IMR-90 (cell line): ENCODE measurements at regions not wholly inside any gene's neighbourhood (a gene's known extent, or its start where the extent isn't known, plus 50 kb on each side); places are given as distances from the start of the nearest gene placed in this dataset.

Experiments used
- ATAC-seq: fragments of 200-7000 bp; cut with Tn5 transposase; 2 replicates; pipeline ENCODE4 v1.9.1; 2020; ENCODE audit warnings: low read depth, mild to moderate bottlenecking, moderate library complexity
- BruUV-seq: library from RNA; stranded (reverse); fragments of 400-500 nt; replicated peaks from 2 replicates; lab custom pipeline; 2021; lab: Mats Ljungman, UMichigan
- CTCF ChIA-PET: fragments of 300-600 bp; formaldehyde crosslinking; extraction: SDS; loops from one replicate; lab custom pipeline; 2021; ENCODE audit warnings: antibody characterized with exemption; lab: Yijun Ruan, JAX
- POLR2A ChIA-PET: fragments of 300-600 bp; sonication (Branson Sonifier 250); formaldehyde crosslinking; loops from one replicate; lab custom pipeline; 2022; ENCODE audit warnings: antibody characterized with exemption; ENCODE audit not compliant: unreplicated experiment; lab: Charles Lee
- DNase-seq: peaks from one replicate; pipeline ENCODE4 v3.0.0; 2013
- H2AFZ ChIP-seq: replicated peaks from 2 replicates; pipeline ENCODE3; 2013; ENCODE audit warnings: low read length, mild to moderate bottlenecking; ENCODE audit not compliant: poor library complexity
- H2AK5ac ChIP-seq: 2 replicates; pipeline ENCODE4 v1.6.1; 2013; ENCODE audit warnings: low read depth, low read length, inconsistent platforms
- H2AK9ac ChIP-seq: replicated peaks from 2 replicates; pipeline ENCODE3; 2013; ENCODE audit warnings: mild to moderate bottlenecking, low read depth, low read length, moderate library complexity; ENCODE audit not compliant: poor library complexity
- H2BK120ac ChIP-seq: 2 replicates; pipeline ENCODE4 v1.6.1; 2013; ENCODE audit warnings: low read depth, low read length, inconsistent platforms
- H2BK15ac ChIP-seq: 3 replicates; pipeline ENCODE4 v1.6.1; 2013; ENCODE audit warnings: low read depth, low read length, inconsistent platforms
- H2BK20ac ChIP-seq: 2 replicates; pipeline ENCODE4 v1.6.1; 2013; ENCODE audit warnings: low read depth, mild to moderate bottlenecking, inconsistent platforms, low read length, moderate library complexity
- H2BK5ac ChIP-seq: 2 replicates; pipeline ENCODE4 v1.6.1; 2013; ENCODE audit warnings: mild to moderate bottlenecking, low read depth, low read length, inconsistent platforms; ENCODE audit not compliant: poor library complexity, severe bottlenecking
- H3K14ac ChIP-seq: replicated peaks from 2 replicates; pipeline ENCODE4 v1.6.1; 2013; ENCODE audit warnings: low read depth, low read length, inconsistent platforms
- H3K18ac ChIP-seq: 2 replicates; pipeline ENCODE4 v1.6.1; 2013; ENCODE audit warnings: low read depth, low read length, control low read depth
- H3K23ac ChIP-seq: 2 replicates; pipeline ENCODE4 v1.6.1; 2013; ENCODE audit warnings: low read depth, low read length, inconsistent platforms
- H3K27ac ChIP-seq: 2 replicates; pipeline ENCODE4 v1.5.1; 2013; ENCODE audit warnings: mild to moderate bottlenecking, control low read depth, low read length; ENCODE audit not compliant: insufficient read depth
- H3K27me3 ChIP-seq: 2 replicates; pipeline ENCODE4 v1.6.1; 2013; ENCODE audit warnings: low read length; ENCODE audit not compliant: control insufficient read depth, insufficient read depth
- H3K36me3 ChIP-seq: 2 replicates; pipeline ENCODE4 v1.6.1; 2013; ENCODE audit warnings: low read length, mixed read lengths; ENCODE audit not compliant: control insufficient read depth, insufficient read depth
- H3K4ac ChIP-seq: 2 replicates; pipeline ENCODE4 v1.6.1; 2013; ENCODE audit warnings: low read depth, low read length, inconsistent platforms
- H3K4me1 ChIP-seq: 2 replicates; pipeline ENCODE4 v1.6.1; 2013; ENCODE audit warnings: low read length, mixed read lengths; ENCODE audit not compliant: control insufficient read depth, insufficient read depth
- H3K4me2 ChIP-seq: 2 replicates; pipeline ENCODE4 v1.6.1; 2013; ENCODE audit warnings: low read depth, mild to moderate bottlenecking, control low read depth, low read length, moderate library complexity
- H3K4me3 ChIP-seq: 2 replicates; pipeline ENCODE4 v1.5.1; 2013; ENCODE audit warnings: low read depth, mild to moderate bottlenecking, control low read depth, low read length, moderate library complexity; ENCODE audit not compliant: insufficient read depth
- H3K56ac ChIP-seq: 2 replicates; pipeline ENCODE4 v1.6.1; 2013; ENCODE audit warnings: low read length, inconsistent platforms; ENCODE audit not compliant: insufficient read depth; ENCODE audit errors: extremely low read depth
- H3K79me1 ChIP-seq, 2 experiments: 2 replicates each; pipeline ENCODE4 v1.6.1; 2013; ENCODE audit warnings: low read length in 2 of 2, inconsistent platforms in 1 of 2, low read depth in 1 of 2
- H3K9ac ChIP-seq: 2 replicates; pipeline ENCODE4 v1.6.1; 2013; ENCODE audit warnings: low read depth, low read length, control low read depth
- H3K9me1 ChIP-seq: 2 replicates; pipeline ENCODE4 v1.6.1; 2013; ENCODE audit warnings: low read length, inconsistent platforms; ENCODE audit not compliant: insufficient read depth
- H3K9me3 ChIP-seq: 2 replicates; pipeline ENCODE4 v1.6.1; 2013; ENCODE audit warnings: low read length; ENCODE audit not compliant: control insufficient read depth, insufficient read depth
- H4K20me1 ChIP-seq: 2 replicates; pipeline ENCODE4 v1.6.1; 2013; ENCODE audit warnings: low read length, inconsistent platforms; ENCODE audit not compliant: insufficient read depth
- H4K5ac ChIP-seq: 2 replicates; pipeline ENCODE4 v1.6.1; 2013; ENCODE audit warnings: mild to moderate bottlenecking, low read depth, low read length, control low read depth
- H4K8ac ChIP-seq, 2 experiments: 2 replicates each; pipeline ENCODE4 v1.6.1; 2013; ENCODE audit warnings: low read depth in 2 of 2, low read length in 2 of 2, control low read depth in 1 of 2, inconsistent platforms in 1 of 2
- H4K91ac ChIP-seq: 2 replicates; pipeline ENCODE4 v1.6.1; 2013; ENCODE audit warnings: low read depth, low read length, inconsistent platforms; ENCODE audit not compliant: insufficient read depth
- BHLHE40 ChIP-seq: fragments of 150-350 bp; IDR thresholded peaks from 2 replicates; pipeline ENCODE4 v1.6.1; 2016; ENCODE audit warnings: mild to moderate bottlenecking, low read depth, low read length
- CEBPB ChIP-seq: IDR thresholded peaks from 2 replicates; pipeline ENCODE4 v1.6.1; 2012; ENCODE audit warnings: low read depth, low read length, improper control_type of control experiment
- CHD1 ChIP-seq: IDR thresholded peaks from 2 replicates; pipeline ENCODE4 v1.6.1; 2012; ENCODE audit warnings: low read depth, low read length, improper control_type of control experiment
- CTCF ChIP-seq: conservative IDR thresholded peaks from 2 replicates; pipeline ENCODE4 v1.5.1; 2012; ENCODE audit warnings: mild to moderate bottlenecking, low read depth, low read length, improper control_type of control experiment
- ELK1 ChIP-seq: fragments of 150-350 bp; IDR thresholded peaks from 2 replicates; pipeline ENCODE4 v1.6.1; 2016; ENCODE audit warnings: low read depth, mild to moderate bottlenecking, low read length, moderate library complexity, borderline replicate concordance
- FOS ChIP-seq: fragments of 150-350 bp; IDR thresholded peaks from 2 replicates; pipeline ENCODE4 v1.6.1; 2016; ENCODE audit warnings: low read depth, low read length
- MAFK ChIP-seq: IDR thresholded peaks from 2 replicates; pipeline ENCODE4 v1.6.1; 2012; ENCODE audit warnings: low read depth, low read length, improper control_type of control experiment
- MAZ ChIP-seq: IDR thresholded peaks from 2 replicates; pipeline ENCODE4 v1.6.1; 2012; ENCODE audit warnings: low read depth, mild to moderate bottlenecking, low read length, improper control_type of control experiment, moderate library complexity, borderline replicate concordance
- MXI1 ChIP-seq: IDR thresholded peaks from 2 replicates; pipeline ENCODE4 v1.6.1; 2012; ENCODE audit warnings: low read depth, mild to moderate bottlenecking, low read length, moderate library complexity, borderline replicate concordance
- NFE2L2 ChIP-seq: fragments of 150-350 bp; IDR thresholded peaks from 2 replicates; pipeline ENCODE4 v1.6.1; 2016; ENCODE audit warnings: low read depth, mild to moderate bottlenecking, low read length
- POLR2A ChIP-seq: IDR thresholded peaks from 2 replicates; pipeline ENCODE4 v1.6.1; 2012; ENCODE audit warnings: mild to moderate bottlenecking, low read depth, low read length
- RAD21 ChIP-seq: IDR thresholded peaks from 2 replicates; pipeline ENCODE4 v1.6.1; 2012; ENCODE audit warnings: low read length, improper control_type of control experiment
- RCOR1 ChIP-seq: IDR thresholded peaks from 2 replicates; pipeline ENCODE4 v1.6.1; 2012; ENCODE audit warnings: mild to moderate bottlenecking, low read length, improper control_type of control experiment; ENCODE audit not compliant: insufficient replicate concordance
- RFX5 ChIP-seq: IDR thresholded peaks from 2 replicates; pipeline ENCODE4 v1.8.0; 2012; ENCODE audit warnings: low read depth, mild to moderate bottlenecking, low read length, moderate library complexity
- SMC3 ChIP-seq: fragments of 150-350 bp; IDR thresholded peaks from 2 replicates; pipeline ENCODE4 v1.6.1; 2016; ENCODE audit warnings: low read depth, mild to moderate bottlenecking, antibody characterized with exemption, low read length, moderate library complexity
- USF2 ChIP-seq: fragments of 150-350 bp; IDR thresholded peaks from 2 replicates; pipeline ENCODE4 v1.6.1; 2017; ENCODE audit warnings: mild to moderate bottlenecking, antibody characterized with exemption, low read length, low read depth
- WGBS, 2 experiments: methylation state at CpG; one replicate each; pipeline versions ENCODE4 v1.1.5 to v1.1.7; 2013; ENCODE audit warnings: missing lambda C conversion rate in 2 of 2; ENCODE audit not compliant: insufficient read length in 1 of 2; ENCODE audit errors: extremely low coverage in 2 of 2; 5-methylcytosine and 5-hydroxymethylcytosine counted together
- dilution Hi-C: fragments of 300-500 bp; cut with HindIII; formaldehyde crosslinking; loops from one replicate; pipeline ENCODE4 v1.14.3; 2018; ENCODE audit warnings: low sequenced_read_pairs; ENCODE audit not compliant: unreplicated experiment
- in situ Hi-C: fragments of 300-500 bp; cut with MboI; formaldehyde crosslinking; loops from 3 replicates; pipeline ENCODE4 v1.14.3; 2019; ENCODE audit warnings: low sequenced_read_pairs, inconsistent platforms, mixed read lengths
- intact Hi-C: fragments of 100-400 bp; cut with micrococcal nuclease; formaldehyde crosslinking; loops from 2 replicates; pipeline ENCODE4 v1.10.0; 2022

DNA sequence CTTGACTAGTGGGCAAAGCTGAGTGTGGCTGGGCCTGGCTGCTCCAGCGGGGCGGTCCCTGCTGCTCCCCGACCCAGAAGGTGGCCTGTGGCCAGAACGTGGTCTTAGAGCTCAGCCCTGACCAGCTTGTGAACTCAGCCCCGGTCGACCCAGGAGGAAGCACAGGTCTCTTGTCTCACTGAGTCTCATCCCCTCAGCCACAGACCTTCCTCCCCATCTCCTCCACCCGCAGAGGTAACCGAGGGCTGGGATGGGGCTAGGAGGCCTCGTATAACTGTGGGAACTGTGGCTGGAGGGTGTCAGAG lies 546.2 kb upstream of the B3GAT1 start:
- Histone ChIP-seq H2BK15ac (no peak overlapping the region), H4K8ac (no peak overlapping the region), H2BK5ac (no peak overlapping the region), H2AFZ (no peak overlapping the region), H4K5ac (no peak overlapping the region), H3K4me3 (no peak overlapping the region), H3K14ac (no peak overlapping the region), H2BK120ac (no peak overlapping the region), H3K56ac (no peak overlapping the region), H2AK9ac (no peak overlapping the region), H3K9ac (no peak overlapping the region), H3K4ac (no peak overlapping the region), H4K20me1 (no peaks in the 10 kb centered on the region), H3K36me3 (no peaks in the 10 kb centered on the region), H4K91ac (no peak overlapping the region), H3K79me1 (no peaks in the 10 kb centered on the region), H3K4me1 (no peaks in the 10 kb centered on the region), H2BK20ac (no peak overlapping the region), H3K9me3 (peaks cover 2% of the 10 kb centered on the region; the same call in 1 of the 2 replicates), H3K27me3 (no peaks in the 10 kb centered on the region), H3K9me1 (no peaks in the 10 kb centered on the region), H3K18ac (no peak overlapping the region), H3K23ac (no peak overlapping the region), H3K27ac (no peak overlapping the region), H2AK5ac (no peak overlapping the region), H3K4me2 (no peak overlapping the region)
- ATAC-seq, result no peak
- dilution Hi-C loops, result no loop called here
- intact Hi-C loops, result no loop called here
- no CpG with 5 or more reads among the region's 9 CpGs for WGBS, 2 experiments
- no TSS peak for BruUV-seq
- no peak for DNase-seq
- ChIA-PET POLR2A (no interaction called here), CTCF (no interaction called here)
- TF ChIP-seq CHD1 (no peak), CTCF (no peak), POLR2A (no peak), RCOR1 (no peak), MXI1 (no peak), MAFK (no peak), RAD21 (no peak), USF2 (no peak), RFX5 (no peak), ELK1 (no peak), NFE2L2 (no peak), SMC3 (no peak), CEBPB (no peak), MAZ (no peak), FOS (no peak), BHLHE40 (no peak)
- in situ Hi-C loops, result no loop called here
